SK-N-SH treated with all-trans-retinoic acid at 6 μM for 48 hours (cell line): ENCODE measurements at regions not wholly inside any gene's neighbourhood (a gene's known extent, or its start where the extent isn't known, plus 50 kb on each side); places are given as distances from the start of the nearest gene placed in this dataset.
A peak's percentile ranks its signal among the peaks of the same experiment; 100 is the strongest.

Source experiments
- ATAC-seq: fragments of 200-7000 bp; cut with Tn5 transposase; 3 replicates; pipeline ENCODE4 v1.9.1; 2020; ENCODE audit warnings: mild to moderate bottlenecking, moderate library complexity
- ARNTL ChIP-seq: fragments of 450-650 bp; formaldehyde crosslinking; IDR thresholded peaks from 2 replicates; pipeline ENCODE4 v1.5.0; 2020; ENCODE audit warnings: low read depth, mild to moderate bottlenecking, moderate library complexity, borderline replicate concordance
- BACH2 ChIP-seq: fragments of 250-450 bp; sonication (Bioruptor Pico); IDR thresholded peaks from 2 replicates; pipeline ENCODE4 v1.9.0; 2021; ENCODE audit warnings: mild to moderate bottlenecking, borderline replicate concordance
- CSDC2 ChIP-seq: fragments of 250-450 bp; sonication (Bioruptor Pico); IDR thresholded peaks from 2 replicates; pipeline ENCODE4 v1.5.0; 2020; ENCODE audit warnings: mild to moderate bottlenecking, moderate library complexity
- ESRRG ChIP-seq: fragments of 250-450 bp; sonication (Bioruptor Pico); IDR thresholded peaks from 2 replicates; pipeline ENCODE4 v1.6.1; 2021; ENCODE audit warnings: mild to moderate bottlenecking
- GLIS3 ChIP-seq: fragments of 250-450 bp; sonication (Bioruptor Pico); IDR thresholded peaks from 2 replicates; pipeline ENCODE4 v1.5.0; 2020; ENCODE audit warnings: mild to moderate bottlenecking, moderate library complexity
- ISL1 ChIP-seq: fragments of 250-450 bp; sonication (Bioruptor Pico); IDR thresholded peaks from 2 replicates; pipeline ENCODE4 v2.1.2; 2022; ENCODE audit warnings: mild to moderate bottlenecking, moderate library complexity
- OSR1 ChIP-seq: fragments of 250-450 bp; sonication (Bioruptor Pico); IDR thresholded peaks from 2 replicates; pipeline ENCODE4 v1.8.0; 2022; ENCODE audit warnings: moderate library complexity, mild to moderate bottlenecking, inconsistent platforms
- PPARA ChIP-seq: fragments of 250-450 bp; sonication (Bioruptor Pico); IDR thresholded peaks from 2 replicates; pipeline ENCODE4 v1.5.0; 2020; ENCODE audit warnings: mild to moderate bottlenecking, borderline replicate concordance
- RARB ChIP-seq: fragments of 250-450 bp; sonication (Bioruptor Pico); IDR thresholded peaks from 2 replicates; pipeline ENCODE4 v1.8.0; 2021; ENCODE audit warnings: mild to moderate bottlenecking, moderate library complexity
- SNAI2 ChIP-seq: fragments of 250-450 bp; sonication (Bioruptor Pico); IDR thresholded peaks from 2 replicates; pipeline ENCODE4 v1.5.0; 2020; ENCODE audit warnings: mild to moderate bottlenecking, moderate library complexity
- TCF4 ChIP-seq: fragments of 250-450 bp; sonication (Bioruptor Pico); IDR thresholded peaks from 2 replicates; pipeline ENCODE4 v1.8.0; 2021; ENCODE audit warnings: mild to moderate bottlenecking, moderate library complexity, borderline replicate concordance
- TOX ChIP-seq: fragments of 250-450 bp; sonication (Bioruptor Pico); IDR thresholded peaks from 2 replicates; pipeline ENCODE4 v1.8.0; 2021; ENCODE audit warnings: mild to moderate bottlenecking, moderate library complexity, borderline replicate concordance
- ZC3H10 ChIP-seq: fragments of 250-450 bp; sonication (Bioruptor Pico); IDR thresholded peaks from 2 replicates; pipeline ENCODE4 v1.5.1; 2021; ENCODE audit warnings: mild to moderate bottlenecking, moderate library complexity
- ZFP3 ChIP-seq: fragments of 250-450 bp; sonication (Bioruptor Pico); IDR thresholded peaks from 2 replicates; pipeline ENCODE4 v1.5.0; 2020; ENCODE audit warnings: mild to moderate bottlenecking, moderate library complexity
- ZFP30 ChIP-seq: fragments of 450-650 bp; formaldehyde crosslinking; IDR thresholded peaks from 2 replicates; pipeline ENCODE4 v1.5.0; 2022; ENCODE audit warnings: mild to moderate bottlenecking, moderate library complexity
- ZNF565 ChIP-seq: fragments of 450-650 bp; formaldehyde crosslinking; conservative IDR thresholded peaks from 2 replicates; pipeline ENCODE4 v1.5.0; 2020; ENCODE audit warnings: low read depth, mild to moderate bottlenecking, moderate library complexity
- ZNF70 ChIP-seq: fragments of 450-650 bp; formaldehyde crosslinking; IDR thresholded peaks from 2 replicates; pipeline ENCODE4 v1.5.0; 2020; ENCODE audit warnings: mild to moderate bottlenecking, moderate library complexity
- ZNF8 ChIP-seq: fragments of 450-650 bp; formaldehyde crosslinking; IDR thresholded peaks from 2 replicates; pipeline ENCODE4 v1.5.0; 2020; ENCODE audit warnings: mild to moderate bottlenecking, moderate library complexity
- TF ChIP-seq, protein P1 (sequence below): fragments of 250-450 bp; sonication (Bioruptor Pico); IDR thresholded peaks from 2 replicates; pipeline ENCODE4 v1.5.1; 2021; ENCODE audit warnings: mild to moderate bottlenecking, moderate library complexity
- TF ChIP-seq, protein P2 (sequence below): fragments of 250-450 bp; sonication (Bioruptor Pico); IDR thresholded peaks from 2 replicates; pipeline ENCODE4 v1.8.0; 2021; ENCODE audit warnings: low read depth, mild to moderate bottlenecking, moderate library complexity, borderline replicate concordance
- TF ChIP-seq, protein P3 (sequence below): fragments of 250-450 bp; sonication (Bioruptor Pico); IDR thresholded peaks from 2 replicates; pipeline ENCODE4 v1.5.0; 2020; ENCODE audit warnings: mild to moderate bottlenecking, moderate library complexity
- TF ChIP-seq, protein P4 (sequence below): fragments of 250-450 bp; sonication (Bioruptor Pico); IDR thresholded peaks from 2 replicates; pipeline ENCODE4 v1.8.0; 2020; ENCODE audit warnings: mild to moderate bottlenecking, moderate library complexity, borderline replicate concordance
- TF ChIP-seq, protein P5 (sequence below): fragments of 250-450 bp; sonication (Bioruptor Pico); IDR thresholded peaks from 2 replicates; pipeline ENCODE4 v1.5.1; 2020; ENCODE audit warnings: low read depth, mild to moderate bottlenecking, moderate library complexity

DNA sequence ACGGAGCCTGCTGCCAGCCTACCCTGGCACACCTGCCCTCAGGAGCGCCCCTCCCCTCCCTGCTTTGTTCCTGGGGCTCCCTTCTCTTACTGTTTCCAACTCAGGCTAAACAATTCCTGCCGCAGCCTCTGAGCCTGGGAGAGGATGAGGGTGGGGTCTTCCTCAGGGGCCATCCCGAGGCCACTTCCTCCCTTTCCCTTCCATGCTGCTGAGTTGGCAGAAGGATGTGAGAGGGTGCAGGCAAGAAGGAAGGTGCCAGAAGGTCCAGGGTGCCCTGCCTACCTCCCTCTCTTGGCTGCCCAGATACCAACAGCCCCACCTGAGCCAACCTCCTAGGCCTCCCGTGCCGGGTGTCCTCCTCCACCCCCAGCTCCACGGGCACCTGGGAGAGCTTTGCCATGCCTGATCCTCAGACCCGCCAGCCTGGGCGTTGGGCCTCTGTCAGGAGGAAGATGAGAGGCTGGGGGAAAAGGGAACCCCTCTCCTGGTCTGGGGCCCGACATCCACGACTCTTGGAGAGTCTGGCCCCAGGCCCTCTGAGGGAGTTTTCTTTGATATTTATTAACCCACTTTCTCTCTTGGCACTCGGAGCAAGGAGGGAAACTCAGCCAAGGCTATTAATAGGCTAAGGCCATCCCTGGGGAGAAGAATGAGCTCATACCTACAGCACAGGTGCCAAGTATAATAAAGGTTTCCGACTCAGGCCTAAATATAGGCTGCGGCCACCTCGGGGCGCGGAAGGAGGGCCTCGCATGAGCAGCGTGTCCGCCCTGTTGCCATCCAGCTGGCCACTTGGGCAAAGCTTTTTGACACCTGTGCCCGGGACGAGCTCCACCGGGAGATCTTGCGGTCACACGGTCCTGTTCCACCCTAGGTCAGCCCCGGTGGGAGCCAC, 232.0 kb downstream of the ENGASE start:
- no peak for ATAC-seq
- TF ChIP-seq ISL1 (CRISPR knock-in tag) (no peak), TCF4 (CRISPR knock-in tag) (no peak), ARNTL (CRISPR knock-in tag) (no peak), SNAI2 (CRISPR knock-in tag) (no peak), PPARA (CRISPR knock-in tag) (no peak), TOX (no peak), ZFP3 (CRISPR knock-in tag) (no peak), ZNF70 (CRISPR knock-in tag) (no peak), BACH2 (CRISPR knock-in tag) (no peak), CSDC2 (CRISPR knock-in tag) (no peak), GLIS3 (CRISPR knock-in tag) (no peak), ZNF565 (CRISPR knock-in tag) (no peak), ESRRG (CRISPR knock-in tag) (no peak), OSR1 (no peak), RARB (CRISPR knock-in tag) (no peak), ZNF8 (CRISPR knock-in tag) (no peak)
- TF ChIP-seq, protein P1, sequence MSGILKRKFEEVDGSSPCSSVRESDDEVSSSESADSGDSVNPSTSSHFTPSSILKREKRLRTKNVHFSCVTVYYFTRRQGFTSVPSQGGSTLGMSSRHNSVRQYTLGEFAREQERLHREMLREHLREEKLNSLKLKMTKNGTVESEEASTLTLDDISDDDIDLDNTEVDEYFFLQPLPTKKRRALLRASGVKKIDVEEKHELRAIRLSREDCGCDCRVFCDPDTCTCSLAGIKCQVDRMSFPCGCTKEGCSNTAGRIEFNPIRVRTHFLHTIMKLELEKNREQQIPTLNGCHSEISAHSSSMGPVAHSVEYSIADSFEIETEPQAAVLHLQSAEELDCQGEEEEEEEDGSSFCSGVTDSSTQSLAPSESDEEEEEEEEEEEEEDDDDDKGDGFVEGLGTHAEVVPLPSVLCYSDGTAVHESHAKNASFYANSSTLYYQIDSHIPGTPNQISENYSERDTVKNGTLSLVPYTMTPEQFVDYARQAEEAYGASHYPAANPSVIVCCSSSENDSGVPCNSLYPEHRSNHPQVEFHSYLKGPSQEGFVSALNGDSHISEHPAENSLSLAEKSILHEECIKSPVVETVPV (CRISPR knock-in tag): no peak
- TF ChIP-seq, protein P2, sequence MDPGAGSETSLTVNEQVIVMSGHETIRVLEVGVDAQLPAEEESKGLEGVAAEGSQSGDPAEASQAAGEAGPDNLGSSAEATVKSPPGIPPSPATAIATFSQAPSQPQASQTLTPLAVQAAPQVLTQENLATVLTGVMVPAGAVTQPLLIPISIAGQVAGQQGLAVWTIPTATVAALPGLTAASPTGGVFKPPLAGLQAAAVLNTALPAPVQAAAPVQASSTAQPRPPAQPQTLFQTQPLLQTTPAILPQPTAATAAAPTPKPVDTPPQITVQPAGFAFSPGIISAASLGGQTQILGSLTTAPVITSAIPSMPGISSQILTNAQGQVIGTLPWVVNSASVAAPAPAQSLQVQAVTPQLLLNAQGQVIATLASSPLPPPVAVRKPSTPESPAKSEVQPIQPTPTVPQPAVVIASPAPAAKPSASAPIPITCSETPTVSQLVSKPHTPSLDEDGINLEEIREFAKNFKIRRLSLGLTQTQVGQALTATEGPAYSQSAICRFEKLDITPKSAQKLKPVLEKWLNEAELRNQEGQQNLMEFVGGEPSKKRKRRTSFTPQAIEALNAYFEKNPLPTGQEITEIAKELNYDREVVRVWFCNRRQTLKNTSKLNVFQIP (CRISPR knock-in tag): no peak
- TF ChIP-seq, protein P3, sequence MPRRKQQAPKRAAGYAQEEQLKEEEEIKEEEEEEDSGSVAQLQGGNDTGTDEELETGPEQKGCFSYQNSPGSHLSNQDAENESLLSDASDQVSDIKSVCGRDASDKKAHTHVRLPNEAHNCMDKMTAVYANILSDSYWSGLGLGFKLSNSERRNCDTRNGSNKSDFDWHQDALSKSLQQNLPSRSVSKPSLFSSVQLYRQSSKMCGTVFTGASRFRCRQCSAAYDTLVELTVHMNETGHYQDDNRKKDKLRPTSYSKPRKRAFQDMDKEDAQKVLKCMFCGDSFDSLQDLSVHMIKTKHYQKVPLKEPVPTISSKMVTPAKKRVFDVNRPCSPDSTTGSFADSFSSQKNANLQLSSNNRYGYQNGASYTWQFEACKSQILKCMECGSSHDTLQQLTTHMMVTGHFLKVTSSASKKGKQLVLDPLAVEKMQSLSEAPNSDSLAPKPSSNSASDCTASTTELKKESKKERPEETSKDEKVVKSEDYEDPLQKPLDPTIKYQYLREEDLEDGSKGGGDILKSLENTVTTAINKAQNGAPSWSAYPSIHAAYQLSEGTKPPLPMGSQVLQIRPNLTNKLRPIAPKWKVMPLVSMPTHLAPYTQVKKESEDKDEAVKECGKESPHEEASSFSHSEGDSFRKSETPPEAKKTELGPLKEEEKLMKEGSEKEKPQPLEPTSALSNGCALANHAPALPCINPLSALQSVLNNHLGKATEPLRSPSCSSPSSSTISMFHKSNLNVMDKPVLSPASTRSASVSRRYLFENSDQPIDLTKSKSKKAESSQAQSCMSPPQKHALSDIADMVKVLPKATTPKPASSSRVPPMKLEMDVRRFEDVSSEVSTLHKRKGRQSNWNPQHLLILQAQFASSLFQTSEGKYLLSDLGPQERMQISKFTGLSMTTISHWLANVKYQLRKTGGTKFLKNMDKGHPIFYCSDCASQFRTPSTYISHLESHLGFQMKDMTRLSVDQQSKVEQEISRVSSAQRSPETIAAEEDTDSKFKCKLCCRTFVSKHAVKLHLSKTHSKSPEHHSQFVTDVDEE (CRISPR knock-in tag): no peak
- TF ChIP-seq, protein P4, sequence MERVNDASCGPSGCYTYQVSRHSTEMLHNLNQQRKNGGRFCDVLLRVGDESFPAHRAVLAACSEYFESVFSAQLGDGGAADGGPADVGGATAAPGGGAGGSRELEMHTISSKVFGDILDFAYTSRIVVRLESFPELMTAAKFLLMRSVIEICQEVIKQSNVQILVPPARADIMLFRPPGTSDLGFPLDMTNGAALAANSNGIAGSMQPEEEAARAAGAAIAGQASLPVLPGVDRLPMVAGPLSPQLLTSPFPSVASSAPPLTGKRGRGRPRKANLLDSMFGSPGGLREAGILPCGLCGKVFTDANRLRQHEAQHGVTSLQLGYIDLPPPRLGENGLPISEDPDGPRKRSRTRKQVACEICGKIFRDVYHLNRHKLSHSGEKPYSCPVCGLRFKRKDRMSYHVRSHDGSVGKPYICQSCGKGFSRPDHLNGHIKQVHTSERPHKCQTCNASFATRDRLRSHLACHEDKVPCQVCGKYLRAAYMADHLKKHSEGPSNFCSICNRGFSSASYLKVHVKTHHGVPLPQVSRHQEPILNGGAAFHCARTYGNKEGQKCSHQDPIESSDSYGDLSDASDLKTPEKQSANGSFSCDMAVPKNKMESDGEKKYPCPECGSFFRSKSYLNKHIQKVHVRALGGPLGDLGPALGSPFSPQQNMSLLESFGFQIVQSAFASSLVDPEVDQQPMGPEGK (CRISPR knock-in tag): no peak

DNA sequence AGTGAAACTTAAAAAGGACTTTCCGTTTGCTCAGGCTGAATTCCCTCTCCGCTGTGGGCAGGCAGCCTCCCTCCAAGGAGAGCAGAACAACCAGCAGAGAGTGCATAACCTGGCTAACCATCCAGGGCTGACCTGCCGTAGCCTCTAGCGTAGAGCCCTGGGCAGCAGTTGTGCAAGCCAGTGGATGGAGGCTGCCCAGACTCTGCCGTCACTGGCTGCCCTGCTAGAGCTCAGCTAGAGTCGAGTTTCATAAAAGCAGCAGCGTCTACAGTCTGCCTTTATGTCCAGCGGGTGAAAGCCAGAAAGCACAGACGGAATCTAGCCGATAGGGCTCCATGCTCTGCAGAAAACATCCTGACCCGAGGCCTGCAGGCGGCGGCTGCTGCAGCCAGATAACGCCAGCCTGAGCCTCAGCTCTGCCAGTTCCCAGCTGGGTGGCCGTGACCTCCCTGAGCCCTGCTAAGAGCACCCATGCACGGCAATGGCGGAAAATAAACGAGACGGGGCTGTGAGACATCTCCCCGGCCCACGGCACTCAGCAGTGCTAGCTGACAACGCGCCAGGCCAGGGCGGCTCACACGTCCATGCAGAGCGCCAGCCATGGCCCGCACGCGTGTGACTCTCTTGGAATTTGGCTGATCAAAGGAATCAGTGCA, 231.3 kb downstream of the ENGASE start:
- ATAC-seq: peak; percentile 61

More for the DNA sequence above, 231.3 kb downstream of the ENGASE start:
- TF ChIP-seq ZNF8 (CRISPR knock-in tag) (no peak), TOX (no peak), TCF4 (CRISPR knock-in tag) (no peak), SNAI2 (CRISPR knock-in tag) (no peak), CSDC2 (CRISPR knock-in tag) (no peak), ARNTL (CRISPR knock-in tag) (no peak), BACH2 (CRISPR knock-in tag) (no peak), ISL1 (CRISPR knock-in tag) (no peak), ZNF565 (CRISPR knock-in tag) (no peak), ZNF70 (CRISPR knock-in tag) (no peak), ZC3H10 (CRISPR knock-in tag) (no peak), RARB (CRISPR knock-in tag) (no peak), ZFP3 (CRISPR knock-in tag) (no peak), GLIS3 (CRISPR knock-in tag) (no peak), ZFP30 (no peak), PPARA (CRISPR knock-in tag) (no peak), OSR1 (no peak)
- TF ChIP-seq, protein P2 (CRISPR knock-in tag): no peak
- TF ChIP-seq, protein P5, sequence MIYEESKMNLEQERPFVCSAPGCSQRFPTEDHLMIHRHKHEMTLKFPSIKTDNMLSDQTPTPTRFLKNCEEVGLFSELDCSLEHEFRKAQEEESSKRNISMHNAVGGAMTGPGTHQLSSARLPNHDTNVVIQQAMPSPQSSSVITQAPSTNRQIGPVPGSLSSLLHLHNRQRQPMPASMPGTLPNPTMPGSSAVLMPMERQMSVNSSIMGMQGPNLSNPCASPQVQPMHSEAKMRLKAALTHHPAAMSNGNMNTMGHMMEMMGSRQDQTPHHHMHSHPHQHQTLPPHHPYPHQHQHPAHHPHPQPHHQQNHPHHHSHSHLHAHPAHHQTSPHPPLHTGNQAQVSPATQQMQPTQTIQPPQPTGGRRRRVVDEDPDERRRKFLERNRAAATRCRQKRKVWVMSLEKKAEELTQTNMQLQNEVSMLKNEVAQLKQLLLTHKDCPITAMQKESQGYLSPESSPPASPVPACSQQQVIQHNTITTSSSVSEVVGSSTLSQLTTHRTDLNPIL (CRISPR knock-in tag): no peak
- TF ChIP-seq, protein P1 (CRISPR knock-in tag): no peak
